ENCODE measurements at regions not wholly inside any gene's neighbourhood (a gene's known extent, or its start where the extent isn't known, plus 50 kb on each side); places are given as distances from the start of the nearest gene placed in this dataset.

- TF ChIP-seq CTCF (IDR thresholded peaks at IDR 0.05; ENCODE audit: insufficient read depth, low read length) = no peak
- no peak for TF ChIP-seq SPI1 (IDR thresholded peaks at IDR 0.05; ENCODE audit: borderline replicate concordance, low read depth)
- TF ChIP-seq GABPA (IDR thresholded peaks at IDR 0.05; ENCODE audit: low read depth) = no peak
- no peak for TF ChIP-seq POLR2AphosphoS5 (IDR thresholded peaks at IDR 0.05; ENCODE audit: low read depth)
Observed at GRCh38 chr19:31485472-31485871, 136.2 kb upstream of the TSHZ3 start.

Data from HL-60 (cell line).